ENCODE measurements at regions not wholly inside any gene's neighbourhood (a gene's known extent, or its start where the extent isn't known, plus 50 kb on each side); places are given as distances from the start of the nearest gene placed in this dataset.

GRCh38 chr21:27146268-27146667, 179.4 kb upstream of the ADAMTS5 start:
- DNase-seq, result no peak

DNA sequence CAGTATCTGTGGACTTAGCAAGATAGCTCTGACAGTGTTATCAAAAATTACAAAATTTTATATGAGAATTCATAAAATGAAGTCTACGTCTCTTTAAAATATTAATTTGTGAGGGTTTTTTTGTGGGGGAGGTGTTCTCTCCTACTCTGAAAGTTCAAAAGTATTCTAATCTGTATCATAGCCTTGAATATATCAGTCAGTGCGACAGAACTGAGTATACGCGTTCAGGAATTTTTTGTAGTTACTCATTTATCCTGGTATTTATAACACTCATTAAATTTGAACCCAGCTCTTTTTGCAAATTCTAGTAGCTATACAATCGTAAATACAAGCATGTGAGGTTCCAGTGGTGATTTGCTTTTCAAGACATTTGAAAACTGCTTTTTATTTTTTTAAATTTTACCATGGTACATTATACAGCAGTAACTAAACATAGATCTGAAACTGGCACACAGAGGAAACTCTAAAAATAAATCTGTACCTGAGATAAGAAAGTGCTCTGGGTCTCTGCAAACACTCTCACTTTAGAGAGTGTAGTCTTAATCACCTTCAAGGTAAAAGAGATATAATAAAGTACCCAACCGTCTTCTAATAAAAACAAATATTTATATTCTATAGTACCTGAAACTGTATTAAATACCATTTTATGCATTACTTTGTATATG, 178.4 kb upstream of the ADAMTS5 start:
- no peak for DNase-seq

DNA sequence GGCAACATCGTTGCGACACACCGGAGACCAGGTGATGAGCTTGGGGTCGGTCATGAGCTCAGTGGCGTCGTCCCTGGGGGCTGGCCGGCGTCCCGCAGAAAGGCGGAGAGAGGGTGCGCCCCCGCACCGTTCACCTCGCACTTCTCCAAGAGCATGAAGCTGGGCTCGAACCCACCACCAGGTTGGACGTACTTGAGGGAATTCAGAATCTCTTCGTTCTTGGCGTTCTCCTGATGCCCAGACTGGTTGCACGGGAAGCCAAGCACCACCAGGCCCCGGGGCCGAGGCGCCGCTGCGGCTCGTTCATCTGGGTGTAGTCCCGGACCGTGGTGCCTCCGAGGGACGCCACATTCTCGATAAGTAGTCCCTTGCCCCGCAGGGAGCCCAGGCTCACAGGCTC, 176.6 kb upstream of the ADAMTS5 start:
- DNase-seq, result no peak

DNA sequence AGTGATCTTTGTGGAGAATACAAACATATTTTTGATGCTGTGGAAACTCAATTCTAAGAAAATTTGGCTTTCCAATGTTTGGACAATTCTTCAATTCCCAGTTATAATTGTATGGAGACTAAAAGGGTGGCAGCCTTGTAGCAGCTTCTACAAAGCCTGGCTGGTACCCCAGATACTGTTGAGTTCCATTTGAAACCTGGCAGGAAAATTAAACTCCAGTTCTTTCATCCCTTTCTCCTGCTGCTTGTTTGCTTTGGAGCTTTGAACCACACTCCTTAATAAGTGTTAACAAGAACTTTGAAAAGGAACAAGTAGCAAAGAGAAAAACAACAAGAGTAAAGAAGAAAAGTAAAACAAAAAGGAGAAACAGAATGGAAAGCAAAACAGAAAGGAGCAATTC, 172.6 kb upstream of the ADAMTS5 start:
- DNase-seq, result no peak

DNA sequence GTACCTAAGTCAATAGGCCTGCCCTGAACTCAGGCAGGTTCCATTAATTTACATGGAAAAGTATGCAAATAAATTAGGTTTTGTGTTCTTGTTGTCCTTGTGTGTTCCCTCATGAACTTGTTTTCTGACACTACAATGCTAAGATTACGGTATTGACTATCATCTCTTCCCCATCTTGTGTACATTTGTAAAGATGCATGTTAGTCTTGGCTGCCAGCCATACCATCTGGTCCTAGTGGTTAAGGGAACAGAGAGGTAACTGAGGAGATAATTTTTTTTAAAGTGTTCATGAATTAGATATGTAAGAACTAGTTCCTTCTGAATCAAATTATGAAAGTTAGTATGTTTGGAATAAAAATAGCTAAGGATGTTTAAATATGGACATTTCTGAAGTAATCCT, 167.6 kb upstream of the ADAMTS5 start:
- peak in 1 of 3 donors; percentile 44 for DNase-seq

DNA sequence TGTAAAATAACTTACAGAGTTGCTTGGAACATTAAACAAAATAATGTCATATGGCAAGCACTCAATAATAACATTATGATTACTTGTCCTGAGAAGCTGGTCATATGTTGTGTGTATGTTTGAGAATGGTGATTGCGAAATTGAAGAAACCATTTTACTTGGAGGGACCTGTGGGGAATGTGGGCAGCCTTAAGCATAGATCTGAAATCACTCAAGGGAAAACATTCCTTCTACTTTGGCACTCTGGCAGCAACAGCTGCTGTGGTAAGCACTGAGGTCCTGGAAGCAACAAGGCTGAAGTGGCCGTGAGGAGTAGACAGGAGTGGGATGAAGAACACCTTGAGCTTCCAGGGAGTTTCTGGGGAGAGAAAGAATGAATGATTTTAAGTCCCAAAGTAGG, 165.4 kb upstream of the ADAMTS5 start:
- no peak for DNase-seq

DNA sequence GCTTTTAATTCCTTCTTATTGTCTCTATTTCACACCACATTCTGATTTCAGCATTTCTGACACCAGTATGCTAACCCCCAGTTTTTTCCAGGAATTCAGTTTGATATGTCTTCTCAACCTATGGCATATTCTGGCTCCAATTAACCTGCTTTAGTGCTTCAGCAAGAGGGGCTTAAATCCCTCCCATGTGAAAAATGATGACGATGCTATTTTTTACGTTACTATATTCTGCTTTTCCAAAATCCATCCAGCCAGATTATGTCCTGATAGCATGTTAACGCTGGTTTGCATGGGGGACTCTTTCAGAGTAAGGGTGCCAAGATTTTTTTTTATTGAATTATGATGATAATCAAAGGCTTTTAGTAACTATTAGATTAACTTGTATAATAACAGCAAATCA, 163.3 kb upstream of the ADAMTS5 start:
- DNase-seq, result no peak

GRCh38 chr21:27129694-27130093, 162.8 kb upstream of the ADAMTS5 start:
- DNase-seq, result no peak

GRCh38 chr21:27129215-27129614, 162.3 kb upstream of the ADAMTS5 start:
- no peak for DNase-seq

DNA sequence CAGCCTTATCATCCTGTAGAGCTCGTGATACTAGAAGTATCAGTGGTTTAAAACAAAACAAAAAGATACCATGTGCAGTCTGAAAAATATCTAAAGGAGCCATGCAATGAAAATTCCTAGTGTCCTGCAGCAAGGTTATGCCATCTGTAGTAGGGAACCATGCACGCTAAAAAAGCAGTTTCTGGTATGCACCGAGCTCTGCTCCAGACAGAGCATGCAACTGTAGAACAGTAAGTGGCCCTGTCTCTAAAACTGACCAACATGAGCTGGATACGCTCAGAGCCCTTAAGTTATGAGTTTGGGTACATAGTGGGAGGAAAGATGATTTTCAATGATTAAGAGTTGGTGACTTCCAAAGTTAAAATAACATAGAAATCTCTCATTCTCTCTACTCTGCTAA, 159.3 kb upstream of the ADAMTS5 start:
- DNase-seq, result no peak

GRCh38 chr21:27122686-27123085, 155.8 kb upstream of the ADAMTS5 start:
- peak in 1 of 3 donors; percentile 64 for DNase-seq

GRCh38 chr21:27114111-27114510, 147.2 kb upstream of the ADAMTS5 start:
- peak in 1 of 3 donors; percentile 55 for DNase-seq

DNA sequence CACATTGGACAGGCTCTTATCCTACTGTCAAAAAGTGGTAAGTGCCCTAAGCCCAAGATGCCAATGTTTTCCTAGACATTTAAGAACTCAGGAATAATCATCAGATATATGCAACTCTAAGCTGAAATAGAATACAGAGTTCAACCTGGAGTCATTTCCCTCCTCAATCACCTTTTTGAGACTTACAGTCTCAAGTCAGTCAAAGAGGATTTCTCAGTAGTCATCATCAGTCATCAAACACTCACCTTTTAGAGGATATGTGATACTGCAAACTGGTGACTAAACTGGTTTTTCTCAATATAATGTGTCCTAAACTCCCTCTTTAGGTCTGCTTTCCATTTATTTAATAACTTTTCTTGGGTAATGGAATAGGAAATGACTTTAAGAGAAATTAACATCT, 145.3 kb upstream of the ADAMTS5 start:
- no peak for DNase-seq

GRCh38 chr21:27110956-27111355, 144.1 kb upstream of the ADAMTS5 start:
- DNase-seq, result no peak

- no peak for DNase-seq
These were observed 141.8 kb upstream of the ADAMTS5 start for GRCh38 chr21:27108701-27109100.

GRCh38 chr21:27108228-27108627, 141.3 kb upstream of the ADAMTS5 start:
- peak; percentile 64 to 82 (median 70) for DNase-seq

GRCh38 chr21:27104846-27105431, 138.1 kb upstream of the ADAMTS5 start:
- peak in 1 of 3 donors; percentile 41 for DNase-seq

- no peak for DNase-seq
These were observed 136.9 kb upstream of the ADAMTS5 start for GRCh38 chr21:27103768-27104167.

DNA sequence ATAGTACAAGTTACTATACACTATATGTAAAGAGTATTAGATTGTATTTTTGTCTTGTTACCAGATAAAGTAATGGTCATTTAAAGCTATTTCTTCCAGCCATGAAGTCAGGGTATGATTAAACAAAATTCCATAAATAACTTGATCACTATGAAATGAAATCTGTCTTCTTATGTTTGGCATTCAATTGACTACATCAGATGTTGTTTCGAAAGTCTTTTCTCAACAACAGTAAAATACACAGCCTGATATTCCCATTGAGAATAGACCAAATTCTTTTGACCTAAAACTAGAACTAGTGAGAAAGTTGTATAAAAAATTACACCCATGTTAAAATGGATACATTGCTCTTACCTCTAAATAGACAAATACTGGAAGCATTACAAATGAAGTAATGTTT, 134.6 kb upstream of the ADAMTS5 start:
- DNase-seq, result peak in 2 of 3 donors; percentile 48 to 68

- no peak for DNase-seq
These were observed 127.5 kb upstream of the ADAMTS5 start for GRCh38 chr21:27094184-27094948.

DNA sequence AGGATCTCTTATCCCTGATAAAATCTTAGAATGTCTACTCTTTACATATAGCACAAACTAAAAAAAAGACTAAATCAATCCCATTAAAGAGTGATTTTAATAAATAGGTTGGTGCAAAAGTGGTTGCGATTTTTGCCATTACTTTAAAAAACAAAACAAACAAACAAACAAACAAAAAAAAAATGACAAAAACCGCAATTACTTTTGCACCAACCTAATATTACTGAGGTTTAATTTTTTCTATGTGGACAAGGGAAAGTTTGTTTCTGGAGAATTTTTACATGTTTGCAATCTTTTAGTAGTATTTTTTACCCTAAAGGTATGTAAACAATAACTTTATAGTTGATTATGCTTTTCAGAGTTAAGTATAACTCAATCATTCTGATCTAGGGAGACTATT, 119.7 kb upstream of the ADAMTS5 start:
- no peak for DNase-seq

- DNase-seq, result no peak
These were observed 119.3 kb upstream of the ADAMTS5 start for GRCh38 chr21:27086186-27086585.

DNA sequence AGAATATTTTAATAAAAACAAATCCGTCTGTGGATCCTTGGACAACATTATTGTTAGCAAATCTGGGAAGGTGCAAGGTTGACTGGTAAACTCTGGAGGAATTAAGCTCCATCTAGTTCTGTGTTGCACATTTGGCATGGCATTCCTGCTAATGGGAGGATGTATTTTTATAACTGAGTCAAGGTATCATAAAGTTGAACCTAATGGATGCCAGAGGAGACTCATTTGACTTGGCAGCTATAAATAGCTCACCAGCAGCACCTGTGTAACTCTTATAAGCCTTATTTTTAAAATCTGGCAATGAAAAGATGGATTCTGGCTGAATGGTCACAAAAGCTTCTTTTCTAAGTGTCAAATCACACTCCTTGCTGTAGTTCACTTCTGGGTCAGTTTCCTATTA, 118.5 kb upstream of the ADAMTS5 start:
- DNase-seq, result no peak
